BLaER1 (cell line): ENCODE measurements at regions not wholly inside any gene's neighbourhood (a gene's known extent, or its start where the extent isn't known, plus 50 kb on each side); places are given as distances from the start of the nearest gene placed in this dataset.
"Not testable (repeated sequence)": the region's sequence is repeated elsewhere in the genome, so short reads cannot be mapped to it uniquely, and the experiment has no call there.

Experiments used
- H3K27ac ChIP-seq: shearing (Covaris generic); formaldehyde crosslinking; 2 replicates; pipeline ENCODE4 v1.8.1; 2022
- H3K27me3 ChIP-seq: shearing (Covaris generic); formaldehyde crosslinking; 2 replicates; pipeline ENCODE4 v1.8.1; 2022
- H3K36me3 ChIP-seq: shearing (Covaris generic); formaldehyde crosslinking; 2 replicates; pipeline ENCODE4 v1.8.1; 2022
- H3K4me1 ChIP-seq: shearing (Covaris generic); formaldehyde crosslinking; 2 replicates; pipeline ENCODE4 v1.8.1; 2022
- H3K4me2 ChIP-seq: shearing (Covaris generic); formaldehyde crosslinking; 2 replicates; pipeline ENCODE4 v1.8.1; 2022
- H3K4me3 ChIP-seq: shearing (Covaris generic); formaldehyde crosslinking; 2 replicates; pipeline ENCODE4 v1.8.1; 2022
- H3K9ac ChIP-seq: shearing (Covaris generic); formaldehyde crosslinking; 2 replicates; pipeline ENCODE4 v1.8.1; 2022
- H3K9me3 ChIP-seq: shearing (Covaris generic); formaldehyde crosslinking; 2 replicates; pipeline ENCODE4 v1.8.1; 2022
- H4K20me1 ChIP-seq: shearing (Covaris generic); formaldehyde crosslinking; 2 replicates; pipeline ENCODE4 v1.8.1; 2022
- Cebpa-rat ChIP-seq: shearing (Covaris generic); IDR thresholded peaks from 2 replicates; pipeline ENCODE4 v1.8.1; 2022

- no peak overlapping the region for H3K27ac ChIP-seq
- H4K20me1 ChIP-seq, result no peaks in the 10 kb centered on the region
- H3K4me2 ChIP-seq, result no peak overlapping the region
- H3K9me3 ChIP-seq, result no peaks in the 10 kb centered on the region
- H3K9ac ChIP-seq, result no peak overlapping the region
- H3K36me3 ChIP-seq, result no peaks in the 10 kb centered on the region
- TF ChIP-seq Cebpa-rat, result no peak
- H3K4me1 ChIP-seq, result 0 out of 2 replicates have a peak, but pooled peaks cover 3% of the 10 kb centered on the region
- H3K27me3 ChIP-seq, result no peaks in the 10 kb centered on the region
- no peak overlapping the region for H3K4me3 ChIP-seq
Measured at GRCh38 chr17:55900188-55900587, 149.3 kb downstream of the PCTP start.

- Histone ChIP-seq H3K9me3 (0 out of 2 replicates have a peak, but pooled peaks cover 3% of the 10 kb centered on the region), H3K4me2 (no peak overlapping the region), H3K4me1 (no peaks in the 10 kb centered on the region), H3K36me3 (no peaks in the 10 kb centered on the region), H3K9ac (no peak overlapping the region), H3K4me3 (no peak overlapping the region), H3K27me3 (no peaks in the 10 kb centered on the region), H4K20me1 (no peaks in the 10 kb centered on the region), H3K27ac (no peak overlapping the region)
- no peak for TF ChIP-seq Cebpa-rat
Measured at GRCh38 chr17:55903028-55903690, 152.3 kb downstream of the PCTP start.

- H3K4me1 ChIP-seq, result peaks cover 8% of the 10 kb centered on the region
- no peaks in the 10 kb centered on the region for H3K27me3 ChIP-seq
- no peaks in the 10 kb centered on the region for H4K20me1 ChIP-seq
- no peak for TF ChIP-seq Cebpa-rat
- H3K4me3 ChIP-seq, result no peak overlapping the region
- peaks cover 19% of the 10 kb centered on the region; the same call in 1 of the 2 replicates for H3K9me3 ChIP-seq
- no peaks in the 10 kb centered on the region for H3K36me3 ChIP-seq
- no peak overlapping the region for H3K9ac ChIP-seq
- no peak overlapping the region for H3K27ac ChIP-seq
- no peak overlapping the region for H3K4me2 ChIP-seq
Measured at GRCh38 chr17:55909776-55910175, 158.9 kb downstream of the PCTP start.

- Histone ChIP-seq H3K9me3 (peaks cover 19% of the 10 kb centered on the region; the same call in 1 of the 2 replicates), H3K27ac (no peak overlapping the region), H4K20me1 (no peaks in the 10 kb centered on the region), H3K4me2 (peak overlapping the region; percentile 34), H3K9ac (no peak overlapping the region), H3K27me3 (no peaks in the 10 kb centered on the region), H3K4me3 (no peak overlapping the region), H3K4me1 (peaks cover 8% of the 10 kb centered on the region), H3K36me3 (no peaks in the 10 kb centered on the region)
- TF ChIP-seq Cebpa-rat, result no peak
Measured at GRCh38 chr17:55911186-55911585, 160.3 kb downstream of the PCTP start.

GRCh38 chr17:55925440-55925839 is 174.6 kb downstream of the PCTP start:
- no peak overlapping the region for H3K9ac ChIP-seq
- no peak overlapping the region for H3K4me2 ChIP-seq
- H3K36me3 ChIP-seq, result no peaks in the 10 kb centered on the region
- H3K9me3 ChIP-seq, result peaks cover 4% of the 10 kb centered on the region; the same call in 1 of the 2 replicates
- H3K4me1 ChIP-seq, result peaks cover 11% of the 10 kb centered on the region
- no peaks in the 10 kb centered on the region for H3K27me3 ChIP-seq
- no peak overlapping the region for H3K4me3 ChIP-seq
- TF ChIP-seq Cebpa-rat, result no peak
- no peak overlapping the region for H3K27ac ChIP-seq
- H4K20me1 ChIP-seq, result no peaks in the 10 kb centered on the region

GRCh38 chr17:55926276-55926990 is 175.6 kb downstream of the PCTP start:
- TF ChIP-seq Cebpa-rat, result no peak
- H3K27ac ChIP-seq, result no peak overlapping the region
- peak overlapping the region; percentile 48 for H3K4me2 ChIP-seq
- H3K4me1 ChIP-seq, result peaks cover 11% of the 10 kb centered on the region
- H3K9ac ChIP-seq, result no peak overlapping the region
- no peaks in the 10 kb centered on the region for H3K36me3 ChIP-seq
- no peak overlapping the region for H3K4me3 ChIP-seq
- no peaks in the 10 kb centered on the region for H4K20me1 ChIP-seq
- peaks cover 4% of the 10 kb centered on the region; the same call in 1 of the 2 replicates for H3K9me3 ChIP-seq
- H3K27me3 ChIP-seq, result no peaks in the 10 kb centered on the region

GRCh38 chr17:55930291-55930809 is 179.5 kb downstream of the PCTP start:
- Histone ChIP-seq H3K9ac (no peak overlapping the region), H3K9me3 (peaks cover 2% of the 10 kb centered on the region; the same call in 1 of the 2 replicates), H3K36me3 (no peaks in the 10 kb centered on the region), H3K27me3 (no peaks in the 10 kb centered on the region), H3K27ac (no peak overlapping the region), H3K4me1 (peaks cover 11% of the 10 kb centered on the region), H3K4me3 (no peak overlapping the region), H4K20me1 (no peaks in the 10 kb centered on the region), H3K4me2 (no peak overlapping the region)
- no peak for TF ChIP-seq Cebpa-rat

GRCh38 chr17:55931446-55931845 is 180.6 kb downstream of the PCTP start:
- Histone ChIP-seq H3K9me3 (no peaks in the 10 kb centered on the region; the same call in 1 of the 2 replicates), H3K27ac (no peak overlapping the region), H4K20me1 (no peaks in the 10 kb centered on the region), H3K4me2 (no peak overlapping the region), H3K9ac (no peak overlapping the region), H3K4me3 (no peak overlapping the region), H3K4me1 (peaks cover 3% of the 10 kb centered on the region), H3K36me3 (no peaks in the 10 kb centered on the region), H3K27me3 (no peaks in the 10 kb centered on the region)
- TF ChIP-seq Cebpa-rat, result no peak

GRCh38 chr17:55932973-55933372 is 182.1 kb downstream of the PCTP start:
- no peaks in the 10 kb centered on the region for H3K4me1 ChIP-seq
- no peak for TF ChIP-seq Cebpa-rat
- no peaks in the 10 kb centered on the region for H3K36me3 ChIP-seq
- no peak overlapping the region for H3K27ac ChIP-seq
- no peaks in the 10 kb centered on the region; the same call in 1 of the 2 replicates for H3K9me3 ChIP-seq
- no peak overlapping the region for H3K4me3 ChIP-seq
- H3K27me3 ChIP-seq, result no peaks in the 10 kb centered on the region
- no peak overlapping the region for H3K4me2 ChIP-seq
- H3K9ac ChIP-seq, result no peak overlapping the region
- no peaks in the 10 kb centered on the region for H4K20me1 ChIP-seq

- not testable (repeated sequence) for H3K4me1 ChIP-seq, H3K27ac ChIP-seq, H4K20me1 ChIP-seq, H3K4me3 ChIP-seq, H3K9me3 ChIP-seq, H3K9ac ChIP-seq, H3K36me3 ChIP-seq, H3K27me3 ChIP-seq, H3K4me2 ChIP-seq
Measured at GRCh38 chr17:55939181-55939810, 188.4 kb downstream of the PCTP start.
